ENCODE measurements at regions not wholly inside any gene's neighbourhood (a gene's known extent, or its start where the extent isn't known, plus 50 kb on each side); places are given as distances from the start of the nearest gene placed in this dataset.
A peak's percentile ranks its signal among the peaks of the same experiment; 100 is the strongest.

- ChIA-PET CTCF (no interaction called here), POLR2A (ENCODE audit: low non-redundant PET) (no interaction called here)
- BruUV-seq (replicated peaks): no TSS peak
- Histone ChIP-seq H3K4me1 (ENCODE audit: insufficient read depth, low read length, poor library complexity, severe bottlenecking) (no peaks in the 10 kb centered on the region), H3K27me3 (replicated peaks; ENCODE audit: insufficient read depth, low read depth, low read length, poor library complexity) (no peaks in the 10 kb centered on the region), H3K36me3 (ENCODE audit: insufficient read depth, low read length, poor library complexity, severe bottlenecking) (no peaks in the 10 kb centered on the region), H3K9me3 (ENCODE audit: low read depth, low read length, poor library complexity, severe bottlenecking) (no peaks in the 10 kb centered on the region), H3K4me3 (ENCODE audit: low read depth, low read length, poor library complexity, severe bottlenecking) (no peak overlapping the region), H3K27ac (ENCODE audit: low read depth, low read length, poor library complexity, severe bottlenecking) (no peak overlapping the region)
- DNase-seq (ENCODE audit: low spot score): no peak
- TF ChIP-seq CTCF (conservative IDR thresholded peaks at IDR 0.05; ENCODE audit: low read depth, low read length) (no peak), EZH2 (IDR thresholded peaks at IDR 0.05; ENCODE audit: borderline replicate concordance, low read depth, low read length, poor library complexity, severe bottlenecking) (no peak)
- intact Hi-C loops (cut with micrococcal nuclease; ENCODE audit: unreplicated experiment): no loop called here
Observed at GRCh38 chr18:73807551-73808192, 340.0 kb downstream of the FBXO15 start.

DNA sequence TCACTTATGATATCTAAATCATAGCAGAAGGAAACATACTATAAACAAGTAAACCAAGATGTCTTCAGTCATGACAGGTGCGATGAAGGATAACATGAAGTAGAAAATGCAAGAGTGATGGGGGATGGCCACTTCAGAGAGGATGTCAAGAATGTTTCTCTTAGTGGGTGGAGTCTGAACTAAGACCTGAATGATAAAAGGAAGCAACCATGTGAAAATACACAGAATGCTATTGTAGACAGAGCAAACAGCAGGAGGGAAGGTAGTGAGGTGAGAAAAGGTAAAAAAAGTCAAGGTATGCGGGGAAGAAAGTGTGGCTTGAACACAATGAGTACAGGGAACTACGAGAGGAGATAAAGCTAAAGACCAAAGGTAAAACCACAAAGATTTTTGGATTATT lies 341.6 kb downstream of the FBXO15 start:
- H3K36me3 ChIP-seq (ENCODE audit: insufficient read depth, low read length, poor library complexity, severe bottlenecking): no peaks in the 10 kb centered on the region
- H3K27ac ChIP-seq (ENCODE audit: low read depth, low read length, poor library complexity, severe bottlenecking): no peak overlapping the region
- CTCF ChIA-PET: no interaction called here
- DNase-seq (ENCODE audit: low spot score): no peak
- H3K4me3 ChIP-seq (ENCODE audit: low read depth, low read length, poor library complexity, severe bottlenecking): no peak overlapping the region
- no peaks in the 10 kb centered on the region for H3K9me3 ChIP-seq (ENCODE audit: low read depth, low read length, poor library complexity, severe bottlenecking)
- H3K27me3 ChIP-seq (replicated peaks; ENCODE audit: insufficient read depth, low read depth, low read length, poor library complexity): peaks cover 4% of the 10 kb centered on the region
- POLR2A ChIA-PET (ENCODE audit: low non-redundant PET): no interaction called here
- BruUV-seq (replicated peaks): no TSS peak
- H3K4me1 ChIP-seq (ENCODE audit: insufficient read depth, low read length, poor library complexity, severe bottlenecking): no peaks in the 10 kb centered on the region
- TF ChIP-seq EZH2 (IDR thresholded peaks at IDR 0.05; ENCODE audit: borderline replicate concordance, low read depth, low read length, poor library complexity, severe bottlenecking): no peak
- intact Hi-C loops (cut with micrococcal nuclease; ENCODE audit: unreplicated experiment): no loop called here

GRCh38 chr18:73797419-73797818 lies 350.2 kb downstream of the FBXO15 start:
- ChIA-PET CTCF (no interaction called here), POLR2A (ENCODE audit: low non-redundant PET) (no interaction called here)
- BruUV-seq (replicated peaks): no TSS peak
- TF ChIP-seq CTCF (conservative IDR thresholded peaks at IDR 0.05; ENCODE audit: low read depth, low read length): no peak
- Histone ChIP-seq H3K27me3 (replicated peaks; ENCODE audit: insufficient read depth, low read depth, low read length, poor library complexity) (peaks cover 4% of the 10 kb centered on the region), H3K9me3 (ENCODE audit: low read depth, low read length, poor library complexity, severe bottlenecking) (no peaks in the 10 kb centered on the region), H3K27ac (ENCODE audit: low read depth, low read length, poor library complexity, severe bottlenecking) (no peak overlapping the region), H3K36me3 (ENCODE audit: insufficient read depth, low read length, poor library complexity, severe bottlenecking) (no peaks in the 10 kb centered on the region), H3K4me1 (ENCODE audit: insufficient read depth, low read length, poor library complexity, severe bottlenecking) (no peaks in the 10 kb centered on the region), H3K4me3 (ENCODE audit: low read depth, low read length, poor library complexity, severe bottlenecking) (no peak overlapping the region)
- no peak for DNase-seq (ENCODE audit: low spot score)
- intact Hi-C loops (cut with micrococcal nuclease; ENCODE audit: unreplicated experiment): no loop called here

GRCh38 chr18:73793386-73793785 lies 354.2 kb downstream of the FBXO15 start:
- CTCF ChIA-PET: no interaction called here
- DNase-seq (ENCODE audit: low spot score): peak; percentile 50
- H3K9me3 ChIP-seq (ENCODE audit: low read depth, low read length, poor library complexity, severe bottlenecking): no peaks in the 10 kb centered on the region
- intact Hi-C loops (cut with micrococcal nuclease; ENCODE audit: unreplicated experiment): no loop called here
- H3K27me3 ChIP-seq (replicated peaks; ENCODE audit: insufficient read depth, low read depth, low read length, poor library complexity): no peaks in the 10 kb centered on the region
- POLR2A ChIA-PET (ENCODE audit: low non-redundant PET): no interaction called here
- no peak overlapping the region for H3K27ac ChIP-seq (ENCODE audit: low read depth, low read length, poor library complexity, severe bottlenecking)
- no TSS peak for BruUV-seq (replicated peaks)
- H3K4me1 ChIP-seq (ENCODE audit: insufficient read depth, low read length, poor library complexity, severe bottlenecking): no peaks in the 10 kb centered on the region
- no peaks in the 10 kb centered on the region for H3K36me3 ChIP-seq (ENCODE audit: insufficient read depth, low read length, poor library complexity, severe bottlenecking)
- no peak overlapping the region for H3K4me3 ChIP-seq (ENCODE audit: low read depth, low read length, poor library complexity, severe bottlenecking)
- TF ChIP-seq EZH2 (IDR thresholded peaks at IDR 0.05; ENCODE audit: borderline replicate concordance, low read depth, low read length, poor library complexity, severe bottlenecking) (no peak), CTCF (conservative IDR thresholded peaks at IDR 0.05; ENCODE audit: low read depth, low read length) (no peak)

All from A673 (cell line).